ENCODE measurements at regions not wholly inside any gene's neighbourhood (a gene's known extent, or its start where the extent isn't known, plus 50 kb on each side); places are given as distances from the start of the nearest gene placed in this dataset.

GRCh38 chr10:94172332-94172731, 178.6 kb downstream of the PLCE1 start:
- Histone ChIP-seq H3K36me3 (replicated peaks in 1 of 2; ENCODE audit: control extremely low read depth in 1 of 2, control insufficient read depth in 1 of 2, extremely low read depth in 1 of 2, insufficient read depth in 2 of 2, low read length in 1 of 2) (no peaks in the 10 kb centered on the region), H3K27me3 (replicated peaks in 1 of 4; ENCODE audit: control extremely low read depth in 1 of 4, control insufficient read depth in 3 of 4, insufficient read depth in 4 of 4, low read length in 3 of 4) (peaks cover 0 to 3% (median 0%) of the 10 kb centered on the region in 4 experiments), H3K9ac (ENCODE audit: low read length) (no peak overlapping the region), H3K9me3 (ENCODE audit: control extremely low read depth in 1 of 3, control insufficient read depth in 2 of 3, insufficient read depth in 1 of 3, low read length in 2 of 3) (no peaks in the 10 kb centered on the region), H3K4me1 (ENCODE audit: control insufficient read depth in 2 of 2, insufficient read depth in 2 of 2, low read length in 2 of 2) (no peaks in the 10 kb centered on the region), H3K27ac (ENCODE audit: low read length in 2 of 2) (no peak overlapping the region), H4K20me1 (ENCODE audit: control insufficient read depth, insufficient read depth, low read length, poor library complexity, severe bottlenecking) (no peaks in the 10 kb centered on the region), H3K79me2 (ENCODE audit: control insufficient read depth, insufficient read depth, low read length) (no peaks in the 10 kb centered on the region), H3K4me3 (ENCODE audit: control extremely low read depth in 1 of 5, extremely low read depth in 1 of 5, insufficient read depth in 1 of 5, low read depth in 2 of 5, low read length in 4 of 5) (no peak overlapping the region), H3K4me2 (replicated peaks; ENCODE audit: low read depth, low read length, poor library complexity, severe bottlenecking) (no peak overlapping the region), H2AFZ (ENCODE audit: insufficient read depth, low read depth, low read length, poor library complexity, severe bottlenecking) (no peak overlapping the region)
- Mint-ChIP-seq H3K4me1 (no peaks in the 10 kb centered on the region), H3K4me3 (no peak overlapping the region), H3K27ac (no peak overlapping the region), H3K27me3 (peaks cover 13% of the 10 kb centered on the region), H3K9me3 (ENCODE audit: insufficient read depth) (no peaks in the 10 kb centered on the region)
- ChIA-PET CTCF (no interaction called here), POLR2A (no interaction called here)
- no peak for ATAC-seq (ENCODE audit: low read depth)
- intact Hi-C loops (cut with micrococcal nuclease) = no loop called here
- DNase-seq = no peak
- TF ChIP-seq CTCF (IDR thresholded peaks at IDR 0.05) = no peak
- 100% methylated on average over 2 of the region's 2 CpGs for WGBS (ENCODE audit: insufficient coverage)

- Histone ChIP-seq H3K27ac (ENCODE audit: low read length in 2 of 2) (no peak overlapping the region), H3K9ac (ENCODE audit: low read length) (no peak overlapping the region), H3K4me3 (ENCODE audit: control extremely low read depth in 1 of 5, extremely low read depth in 1 of 5, insufficient read depth in 1 of 5, low read depth in 2 of 5, low read length in 4 of 5) (no peak overlapping the region), H3K79me2 (ENCODE audit: control insufficient read depth, insufficient read depth, low read length) (no peaks in the 10 kb centered on the region), H3K36me3 (replicated peaks in 1 of 2; ENCODE audit: control extremely low read depth in 1 of 2, control insufficient read depth in 1 of 2, extremely low read depth in 1 of 2, insufficient read depth in 2 of 2, low read length in 1 of 2) (no peaks in the 10 kb centered on the region), H3K4me1 (ENCODE audit: control insufficient read depth in 2 of 2, insufficient read depth in 2 of 2, low read length in 2 of 2) (no peaks in the 10 kb centered on the region), H3K9me3 (ENCODE audit: control extremely low read depth in 1 of 3, control insufficient read depth in 2 of 3, insufficient read depth in 1 of 3, low read length in 2 of 3) (no peaks in the 10 kb centered on the region), H2AFZ (ENCODE audit: insufficient read depth, low read depth, low read length, poor library complexity, severe bottlenecking) (no peak overlapping the region), H3K4me2 (replicated peaks; ENCODE audit: low read depth, low read length, poor library complexity, severe bottlenecking) (no peak overlapping the region), H3K27me3 (replicated peaks in 1 of 4; ENCODE audit: control extremely low read depth in 1 of 4, control insufficient read depth in 3 of 4, insufficient read depth in 4 of 4, low read length in 3 of 4) (peaks cover 0 to 3% (median 0%) of the 10 kb centered on the region in 4 experiments), H4K20me1 (ENCODE audit: control insufficient read depth, insufficient read depth, low read length, poor library complexity, severe bottlenecking) (no peaks in the 10 kb centered on the region)
- CTCF ChIA-PET = no interaction called here
- Mint-ChIP-seq H3K27me3 (peaks cover 12% of the 10 kb centered on the region), H3K9me3 (ENCODE audit: insufficient read depth) (no peaks in the 10 kb centered on the region), H3K27ac (no peak overlapping the region), H3K4me3 (no peak overlapping the region), H3K4me1 (no peaks in the 10 kb centered on the region)
- POLR2A ChIA-PET = no interaction called here
- no peak for ATAC-seq (ENCODE audit: low read depth)
- no peak for TF ChIP-seq CTCF (IDR thresholded peaks at IDR 0.05)
- TF ChIP-seq EZH2 (IDR thresholded peaks at IDR 0.05; ENCODE audit: borderline replicate concordance, insufficient read depth, low read depth, low read length, poor library complexity, severe bottlenecking) = no peak
- WGBS (ENCODE audit: insufficient coverage) = no CpG with 5 or more reads among the region's 3 CpGs
- intact Hi-C loops (cut with micrococcal nuclease) = no loop called here
- no peak for DNase-seq
Observed at GRCh38 chr10:94173594-94173993, 179.9 kb downstream of the PLCE1 start.
